Smooth muscle cell (in vitro differentiated cells): ENCODE measurements at regions not wholly inside any gene's neighbourhood (a gene's known extent, or its start where the extent isn't known, plus 50 kb on each side); places are given as distances from the start of the nearest gene placed in this dataset.

Experiments used
- DNase-seq: peaks from one replicate; lab custom pipeline; 2025; ENCODE audit not compliant: unreplicated experiment; lab: John Stamatoyannopoulos, UW
- H2AFZ ChIP-seq: fragments of 200-600 bp; sonication (generic); 2 replicates; pipeline ENCODE4 v1.6.0; 2016; ENCODE audit warnings: antibody characterized with exemption, low read depth, mild to moderate bottlenecking
- H3F3A ChIP-seq: fragments of 200-600 bp; sonication (generic); 2 replicates; pipeline ENCODE4 v1.6.0; 2017; ENCODE audit warnings: antibody characterized with exemption, low read depth
- H3K27ac ChIP-seq: fragments of 200-600 bp; sonication (generic); 2 replicates; pipeline ENCODE4 v1.5.1; 2016; ENCODE audit warnings: low read depth, mild to moderate bottlenecking
- H3K27me3 ChIP-seq: fragments of 200-600 bp; sonication (generic); 2 replicates; pipeline ENCODE4 v1.6.1; 2016; ENCODE audit warnings: low read depth, mild to moderate bottlenecking
- H3K36me3 ChIP-seq: fragments of 200-600 bp; sonication (generic); 2 replicates; pipeline ENCODE4 v1.5.1; 2016; ENCODE audit warnings: low read depth
- H3K4me1 ChIP-seq: fragments of 200-600 bp; sonication (generic); 2 replicates; pipeline ENCODE4 v1.5.1; 2016; ENCODE audit warnings: low read depth
- H3K4me2 ChIP-seq: fragments of 200-600 bp; sonication (generic); 2 replicates; pipeline ENCODE4 v1.6.0; 2016; ENCODE audit warnings: mild to moderate bottlenecking
- H3K4me3 ChIP-seq: fragments of 200-600 bp; sonication (generic); 2 replicates; pipeline ENCODE4 v1.5.1; 2016; ENCODE audit warnings: mild to moderate bottlenecking
- H3K79me2 ChIP-seq: fragments of 200-600 bp; sonication (generic); 2 replicates; pipeline ENCODE4 v1.6.0; 2016; ENCODE audit warnings: low read depth, mild to moderate bottlenecking
- H3K9ac ChIP-seq: fragments of 200-600 bp; sonication (generic); 2 replicates; pipeline ENCODE4 v1.6.0; 2016; ENCODE audit warnings: low read depth
- H3K9me3 ChIP-seq: fragments of 200-600 bp; sonication (generic); replicated peaks from 2 replicates; pipeline ENCODE4 v1.5.1; 2016; ENCODE audit warnings: low read depth
- H4K20me1 ChIP-seq: fragments of 200-600 bp; sonication (generic); 2 replicates; pipeline ENCODE4 v1.6.0; 2016; ENCODE audit warnings: low read depth
- CTCF ChIP-seq: fragments of 200-600 bp; sonication (generic); IDR thresholded peaks from 2 replicates; pipeline ENCODE4 v1.5.1; 2017; ENCODE audit warnings: borderline replicate concordance, mild to moderate bottlenecking, antibody characterized with exemption; ENCODE audit not compliant: insufficient read depth, poor library complexity, severe bottlenecking
- WGBS: methylation state at CpG from one replicate; pipeline ENCODE4 v1.1.7; 2016; ENCODE audit warnings: low lambda C conversion rate; 5-methylcytosine and 5-hydroxymethylcytosine counted together

DNA sequence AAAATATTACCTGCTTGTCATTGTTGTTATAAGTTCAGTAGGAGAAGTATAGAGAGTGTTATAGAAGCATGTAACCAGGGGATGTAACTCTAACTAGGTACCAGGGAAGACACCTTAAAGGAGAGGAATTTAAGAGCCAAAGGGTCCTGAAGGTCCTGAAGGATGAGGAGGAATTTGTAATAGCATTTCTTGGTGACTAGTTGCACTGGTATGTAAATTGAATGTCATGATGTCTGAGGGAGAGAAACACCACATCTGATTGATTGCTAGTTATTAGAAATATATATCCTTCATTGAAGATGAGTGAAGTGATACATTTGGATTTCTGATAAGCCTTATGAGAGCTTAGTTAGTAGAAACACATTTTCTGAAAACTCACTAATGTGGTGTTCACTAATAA is 643.8 kb downstream of the RFPL4B start:
- H3K27me3 ChIP-seq, result no peaks in the 10 kb centered on the region
- H3F3A ChIP-seq, result no peaks in the 10 kb centered on the region
- DNase-seq, result no peak
- no peaks in the 10 kb centered on the region for H3K9me3 ChIP-seq
- H3K9ac ChIP-seq, result no peak overlapping the region
- H3K4me1 ChIP-seq, result peaks cover 4% of the 10 kb centered on the region
- H3K79me2 ChIP-seq, result no peaks in the 10 kb centered on the region
- peaks cover 7% of the 10 kb centered on the region for H3K36me3 ChIP-seq
- no peak overlapping the region for H3K27ac ChIP-seq
- H4K20me1 ChIP-seq, result no peaks in the 10 kb centered on the region
- no peak for TF ChIP-seq CTCF
- H2AFZ ChIP-seq, result no peak overlapping the region
- H3K4me2 ChIP-seq, result no peak overlapping the region
- H3K4me3 ChIP-seq, result no peak overlapping the region

- Histone ChIP-seq H3K27me3 (no peaks in the 10 kb centered on the region), H3K4me2 (no peak overlapping the region), H2AFZ (no peak overlapping the region), H3K4me1 (peaks cover 4% of the 10 kb centered on the region), H4K20me1 (no peaks in the 10 kb centered on the region), H3K79me2 (no peaks in the 10 kb centered on the region), H3K9ac (no peak overlapping the region), H3F3A (no peaks in the 10 kb centered on the region), H3K4me3 (no peak overlapping the region), H3K36me3 (peaks cover 7% of the 10 kb centered on the region), H3K27ac (no peak overlapping the region), H3K9me3 (no peaks in the 10 kb centered on the region)
- DNase-seq, result no peak
- TF ChIP-seq CTCF, result no peak
- 98% methylated on average over 4 of the region's 4 CpGs for WGBS
These were observed 644.8 kb downstream of the RFPL4B start for GRCh38 chr6:112991912-112992311.

- no peak overlapping the region for H3K4me3 ChIP-seq
- no peaks in the 10 kb centered on the region for H3K36me3 ChIP-seq
- H3K4me2 ChIP-seq, result no peak overlapping the region
- 96% methylated on average over 3 of the region's 3 CpGs for WGBS
- H3K79me2 ChIP-seq, result no peaks in the 10 kb centered on the region
- H3K27ac ChIP-seq, result no peak overlapping the region
- H3K4me1 ChIP-seq, result peaks cover 8% of the 10 kb centered on the region
- H2AFZ ChIP-seq, result no peak overlapping the region
- H3K9ac ChIP-seq, result no peak overlapping the region
- H3K27me3 ChIP-seq, result no peaks in the 10 kb centered on the region
- no peaks in the 10 kb centered on the region for H4K20me1 ChIP-seq
- DNase-seq, result no peak
- H3K9me3 ChIP-seq, result no peaks in the 10 kb centered on the region
- no peak for TF ChIP-seq CTCF
- no peaks in the 10 kb centered on the region for H3F3A ChIP-seq
These were observed 650.4 kb downstream of the RFPL4B start for GRCh38 chr6:112997421-112998085.

DNA sequence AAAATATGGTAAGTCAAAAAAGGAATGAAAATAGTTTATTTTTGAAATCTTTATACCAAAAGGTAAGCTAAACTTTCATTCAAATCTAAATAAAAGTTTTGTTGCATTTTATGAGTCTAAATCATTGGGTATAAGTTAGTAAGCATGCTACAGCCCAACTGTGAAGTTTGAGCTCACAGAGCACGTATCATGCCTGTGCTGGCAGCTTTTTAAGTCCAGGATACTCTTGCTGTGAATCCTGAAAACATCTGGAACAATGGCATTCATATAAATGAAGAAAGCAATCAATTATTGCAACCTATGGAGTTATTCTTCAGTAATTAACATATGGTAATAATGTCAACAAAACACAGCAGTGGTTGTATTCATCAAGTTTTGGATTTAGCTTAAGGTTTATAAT is 656.9 kb downstream of the RFPL4B start:
- Histone ChIP-seq H3K4me3 (no peak overlapping the region), H3K27ac (no peak overlapping the region), H3K4me2 (no peak overlapping the region), H4K20me1 (no peaks in the 10 kb centered on the region), H3K79me2 (no peaks in the 10 kb centered on the region), H3K4me1 (peaks cover 19% of the 10 kb centered on the region), H3F3A (peaks cover 5% of the 10 kb centered on the region), H2AFZ (peak overlapping the region; percentile 63), H3K9me3 (no peaks in the 10 kb centered on the region), H3K9ac (no peak overlapping the region), H3K27me3 (no peaks in the 10 kb centered on the region), H3K36me3 (no peaks in the 10 kb centered on the region)
- DNase-seq, result no peak
- TF ChIP-seq CTCF, result no peak
- 77% methylated on average over 1 of the region's 1 CpG for WGBS
